Natural killer cell (primary cell): ENCODE measurements at regions not wholly inside any gene's neighbourhood (a gene's known extent, or its start where the extent isn't known, plus 50 kb on each side); places are given as distances from the start of the nearest gene placed in this dataset.

Experiments used
- ATAC-seq, 3 donors: fragments of 150-1000 bp in 2 of 3; fragments of 200-7000 bp in 1 of 3; cut with Tn5 transposase; 1 replicate in 1 of 3; 2 replicates in 2 of 3; pipeline ENCODE4 v1.10.0; 2021; ENCODE audit warnings: mild to moderate bottlenecking in 2 of 3, moderate library complexity in 2 of 3
- DNase-seq, 2 donors: peaks; one replicate each; pipeline versions ENCODE4 v3.0.0 to v3.0.0-alpha.2; 2013 to 2021; ENCODE audit warnings: mixed read lengths in 1 of 2
- H3K27ac ChIP-seq: one replicate; pipeline ENCODE4 v1.5.1; 2013; ENCODE audit warnings: mild to moderate bottlenecking, low read length
- H3K27me3 ChIP-seq: one replicate; pipeline ENCODE4 v1.6.1; 2013; ENCODE audit warnings: low read length; ENCODE audit not compliant: control insufficient read depth, insufficient read depth
- H3K36me3 ChIP-seq: one replicate; pipeline ENCODE4 v1.6.1; 2013; ENCODE audit warnings: low read length; ENCODE audit not compliant: control insufficient read depth, insufficient read depth
- H3K4me1 ChIP-seq: one replicate; pipeline ENCODE4 v1.6.1; 2013; ENCODE audit warnings: low read length; ENCODE audit not compliant: control insufficient read depth, insufficient read depth
- H3K4me3 ChIP-seq: one replicate; pipeline ENCODE4 v1.5.1; 2013; ENCODE audit warnings: low read length
- H3K9me3 ChIP-seq: one replicate; pipeline ENCODE4 v1.6.1; 2013; ENCODE audit warnings: low read length; ENCODE audit not compliant: control insufficient read depth, insufficient read depth
- H3K27ac Mint-ChIP-seq, 2 donors: one replicate each; pipeline ENCODE4 v1.8.0; 2022; ENCODE audit warnings: mild to moderate bottlenecking in 2 of 2, mixed read lengths in 2 of 2, moderate library complexity in 1 of 2
- H3K27me3 Mint-ChIP-seq, 2 donors: one replicate each; pipeline ENCODE4 v1.8.0; 2022; ENCODE audit warnings: low read depth in 2 of 2, mixed read lengths in 2 of 2
- H3K36me3 Mint-ChIP-seq: one replicate; pipeline ENCODE4 v1.8.0; 2022; ENCODE audit warnings: mixed read lengths
- H3K4me1 Mint-ChIP-seq, 2 donors: one replicate each; pipeline ENCODE4 v1.8.0; 2022; ENCODE audit warnings: mixed read lengths in 2 of 2
- H3K4me3 Mint-ChIP-seq: one replicate; pipeline ENCODE4 v1.8.0; 2022; ENCODE audit warnings: mild to moderate bottlenecking, moderate library complexity, mixed read lengths
- H3K9me3 Mint-ChIP-seq, 2 donors: one replicate each; pipeline ENCODE4 v1.8.0; 2022; ENCODE audit warnings: mixed read lengths in 2 of 2
- WGBS: methylation state at CpG from one replicate; pipeline ENCODE4 v1.1.7; 2013; ENCODE audit warnings: missing lambda C conversion rate; ENCODE audit not compliant: insufficient coverage; 5-methylcytosine and 5-hydroxymethylcytosine counted together
- intact Hi-C: fragments of 100-400 bp; cut with micrococcal nuclease; formaldehyde crosslinking; loops from one replicate; pipeline ENCODE4 v1.14.2; 2022
- TF ChIP-seq, protein P1 (sequence below): fragments of 200-600 bp; IDR thresholded peaks from one replicate; pipeline ENCODE4 v1.8.0; 2022; ENCODE audit warnings: antibody characterized with exemption

DNA sequence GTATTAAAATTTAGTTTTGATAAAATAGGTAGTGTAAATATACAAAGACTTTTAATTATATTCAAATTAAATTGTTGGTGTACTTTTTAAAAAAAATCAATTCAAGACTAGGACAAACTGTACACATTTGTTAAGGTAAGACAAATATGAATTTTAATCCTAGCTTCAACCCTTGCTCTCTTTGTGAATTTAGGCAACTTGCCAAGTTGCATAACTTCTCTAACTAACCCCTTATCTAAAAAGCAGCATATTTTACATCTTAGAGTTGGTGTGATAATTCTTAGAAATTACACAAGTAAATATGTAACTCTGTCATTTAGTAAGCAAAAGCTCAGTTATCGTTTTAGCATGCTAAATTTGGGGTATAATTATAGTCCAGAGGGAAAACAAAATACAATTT is 78.1 kb upstream of the FSTL5 start:
- no peaks in the 10 kb centered on the region for H3K9me3 ChIP-seq
- TF ChIP-seq, protein P1, sequence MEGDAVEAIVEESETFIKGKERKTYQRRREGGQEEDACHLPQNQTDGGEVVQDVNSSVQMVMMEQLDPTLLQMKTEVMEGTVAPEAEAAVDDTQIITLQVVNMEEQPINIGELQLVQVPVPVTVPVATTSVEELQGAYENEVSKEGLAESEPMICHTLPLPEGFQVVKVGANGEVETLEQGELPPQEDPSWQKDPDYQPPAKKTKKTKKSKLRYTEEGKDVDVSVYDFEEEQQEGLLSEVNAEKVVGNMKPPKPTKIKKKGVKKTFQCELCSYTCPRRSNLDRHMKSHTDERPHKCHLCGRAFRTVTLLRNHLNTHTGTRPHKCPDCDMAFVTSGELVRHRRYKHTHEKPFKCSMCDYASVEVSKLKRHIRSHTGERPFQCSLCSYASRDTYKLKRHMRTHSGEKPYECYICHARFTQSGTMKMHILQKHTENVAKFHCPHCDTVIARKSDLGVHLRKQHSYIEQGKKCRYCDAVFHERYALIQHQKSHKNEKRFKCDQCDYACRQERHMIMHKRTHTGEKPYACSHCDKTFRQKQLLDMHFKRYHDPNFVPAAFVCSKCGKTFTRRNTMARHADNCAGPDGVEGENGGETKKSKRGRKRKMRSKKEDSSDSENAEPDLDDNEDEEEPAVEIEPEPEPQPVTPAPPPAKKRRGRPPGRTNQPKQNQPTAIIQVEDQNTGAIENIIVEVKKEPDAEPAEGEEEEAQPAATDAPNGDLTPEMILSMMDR: no peak
- H3K27me3 Mint-ChIP-seq: no peaks in the 10 kb centered on the region
- no peaks in the 10 kb centered on the region for H3K27me3 ChIP-seq
- intact Hi-C loops: no loop called here
- H3K4me3 ChIP-seq: no peak overlapping the region
- no peak overlapping the region for H3K4me3 Mint-ChIP-seq
- no peak for DNase-seq
- ATAC-seq: no peak
- H3K36me3 ChIP-seq: no peaks in the 10 kb centered on the region
- H3K9me3 Mint-ChIP-seq: peaks cover 3 to 4% of the 10 kb centered on the region in 2 donors
- WGBS: 0% methylated on average over 1 of the region's 1 CpG
- no peaks in the 10 kb centered on the region for H3K4me1 ChIP-seq
- no peak overlapping the region for H3K27ac ChIP-seq
- H3K27ac Mint-ChIP-seq: no peak overlapping the region
- H3K36me3 Mint-ChIP-seq: no peaks in the 10 kb centered on the region
- no peaks in the 10 kb centered on the region for H3K4me1 Mint-ChIP-seq

- Mint-ChIP-seq H3K9me3 (peaks cover 3 to 5% of the 10 kb centered on the region in 2 donors), H3K4me3 (no peak overlapping the region), H3K27ac (no peak overlapping the region), H3K36me3 (no peaks in the 10 kb centered on the region), H3K4me1 (no peaks in the 10 kb centered on the region), H3K27me3 (no peaks in the 10 kb centered on the region)
- 88% methylated on average over 4 of the region's 5 CpGs for WGBS
- DNase-seq (no peak), ATAC-seq (no peak)
- intact Hi-C loops: no loop called here
- no peaks in the 10 kb centered on the region for H3K9me3 ChIP-seq
- TF ChIP-seq, protein P1: no peak
- no peaks in the 10 kb centered on the region for H3K27me3 ChIP-seq
- no peak overlapping the region for H3K27ac ChIP-seq
- H3K36me3 ChIP-seq: no peaks in the 10 kb centered on the region
- H3K4me3 ChIP-seq: no peak overlapping the region
- H3K4me1 ChIP-seq: no peaks in the 10 kb centered on the region
These were observed 76.4 kb upstream of the FSTL5 start for GRCh38 chr4:162239992-162240769.

- WGBS: 100% methylated on average over 1 of the region's 2 CpGs
These were observed 73.9 kb upstream of the FSTL5 start for GRCh38 chr4:162237676-162238075.

More at GRCh38 chr4:162237676-162238075, 73.9 kb upstream of the FSTL5 start:
- no peaks in the 10 kb centered on the region for H3K9me3 ChIP-seq
- no peak overlapping the region for H3K27ac ChIP-seq
- DNase-seq (no peak), ATAC-seq (no peak)
- Mint-ChIP-seq H3K4me3 (no peak overlapping the region), H3K4me1 (no peaks in the 10 kb centered on the region), H3K9me3 (peaks cover 13 to 17% of the 10 kb centered on the region in 2 donors), H3K36me3 (no peaks in the 10 kb centered on the region), H3K27ac (no peak overlapping the region), H3K27me3 (no peaks in the 10 kb centered on the region)
- H3K36me3 ChIP-seq: no peaks in the 10 kb centered on the region
- TF ChIP-seq, protein P1: no peak
- intact Hi-C loops: no loop called here
- no peaks in the 10 kb centered on the region for H3K27me3 ChIP-seq
- no peak overlapping the region for H3K4me3 ChIP-seq
- no peaks in the 10 kb centered on the region for H3K4me1 ChIP-seq
